PFSK-1 (cell line): ENCODE measurements at regions not wholly inside any gene's neighbourhood (a gene's known extent, or its start where the extent isn't known, plus 50 kb on each side); places are given as distances from the start of the nearest gene placed in this dataset.

Experiments
- FOXP2 ChIP-seq: optimal IDR thresholded peaks from 2 replicates; pipeline ENCODE3; 2011; ENCODE audit warnings: borderline replicate concordance, control low read depth, inconsistent platforms; ENCODE audit not compliant: insufficient read depth; ENCODE audit errors: extremely low read length, extremely low read depth
- POLR2AphosphoS5 ChIP-seq: IDR thresholded peaks from 2 replicates; pipeline ENCODE4 v1.6.1; 2012; ENCODE audit warnings: low read depth, mild to moderate bottlenecking, control low read depth, low read length, moderate library complexity
- REST ChIP-seq, 2 experiments: IDR thresholded peaks; 2 replicates each; pipeline versions ENCODE4 v1.6.1 to v1.8.0; 2011 to 2012; ENCODE audit warnings: low read depth in 2 of 2, low read length in 2 of 2, control low read depth in 1 of 2, inconsistent platforms in 1 of 2, mild to moderate bottlenecking in 1 of 2, moderate library complexity in 1 of 2; ENCODE audit not compliant: insufficient read depth in 1 of 2
- SIN3A ChIP-seq: IDR thresholded peaks from 2 replicates; pipeline ENCODE4 v1.6.1; 2012; ENCODE audit warnings: mild to moderate bottlenecking, low read length, moderate library complexity, borderline replicate concordance; ENCODE audit not compliant: insufficient read depth
- TAF1 ChIP-seq: IDR thresholded peaks from 2 replicates; pipeline ENCODE4 v1.6.1; 2012; ENCODE audit warnings: low read length, control low read depth, borderline replicate concordance; ENCODE audit not compliant: insufficient read depth

GRCh38 chr13:62583466-62583865, 1167.8 kb upstream of the PCDH20 start:
- no peak for TF ChIP-seq FOXP2
- peak in 1 of 2 experiments; percentile 80; a peak in 2 of 4 replicates for TF ChIP-seq REST (IDR thresholded peaks at IDR 0.05; ENCODE audit: insufficient read depth in 1 of 2, low read depth in 2 of 2, low read length in 2 of 2)

- TF ChIP-seq TAF1 (no peak), FOXP2 (no peak), POLR2AphosphoS5 (no peak), REST (IDR thresholded peaks at IDR 0.05; ENCODE audit: insufficient read depth in 1 of 2, low read depth in 2 of 2, low read length in 2 of 2) (no peak), SIN3A (no peak)
Measured at GRCh38 chr13:62578402-62578801, 1162.8 kb upstream of the PCDH20 start.

DNA sequence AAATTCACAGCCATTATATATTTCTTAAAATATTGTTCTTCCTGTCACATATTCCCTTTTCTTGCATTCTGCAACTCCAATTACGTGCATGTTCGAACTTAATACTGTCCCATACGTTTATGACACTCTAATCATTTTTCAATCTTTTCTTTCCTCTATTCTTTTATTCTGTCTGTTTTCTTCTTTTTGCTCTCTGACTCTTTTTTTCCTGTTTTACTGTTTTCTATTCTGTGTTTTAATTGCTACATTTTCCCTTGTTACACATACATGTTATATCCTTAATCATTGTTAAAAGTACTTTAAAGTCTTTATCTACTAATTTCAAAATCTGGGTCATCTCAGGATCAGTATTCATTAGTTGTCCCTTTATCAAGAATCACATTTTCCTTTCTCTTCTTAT, 1149.1 kb upstream of the PCDH20 start:
- TF ChIP-seq REST (IDR thresholded peaks at IDR 0.05; ENCODE audit: insufficient read depth in 1 of 2, low read depth in 2 of 2, low read length in 2 of 2) (no peak), SIN3A (no peak), FOXP2 (no peak), TAF1 (no peak), POLR2AphosphoS5 (no peak)

- TF ChIP-seq REST (IDR thresholded peaks at IDR 0.05; ENCODE audit: insufficient read depth in 1 of 2, low read depth in 2 of 2, low read length in 2 of 2) (no peak), TAF1 (no peak), POLR2AphosphoS5 (no peak), SIN3A (no peak), FOXP2 (no peak)
Measured at GRCh38 chr13:62563251-62563650, 1147.6 kb upstream of the PCDH20 start.

DNA sequence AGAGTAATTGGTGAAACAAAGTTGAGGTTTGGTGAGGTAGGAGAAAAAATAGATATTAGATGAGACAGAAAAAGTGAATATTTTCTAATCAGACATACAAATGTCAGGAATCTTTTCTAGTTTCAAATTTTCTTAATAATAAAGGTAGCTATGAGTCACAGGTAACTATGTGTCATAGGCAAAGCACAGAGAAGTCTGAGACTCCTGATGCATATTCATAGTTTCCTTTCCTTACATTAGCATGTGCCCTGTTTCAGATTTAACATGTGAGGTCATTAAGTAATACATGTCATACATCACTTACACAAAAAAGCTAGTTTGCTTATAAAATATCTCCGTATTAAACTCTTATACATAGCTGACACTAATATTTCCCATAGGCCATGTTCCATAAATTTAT, 1141.3 kb upstream of the PCDH20 start:
- TF ChIP-seq SIN3A (no peak), FOXP2 (no peak), TAF1 (no peak), REST (IDR thresholded peaks at IDR 0.05; ENCODE audit: insufficient read depth in 1 of 2, low read depth in 2 of 2, low read length in 2 of 2) (no peak), POLR2AphosphoS5 (no peak)
